NCI-H2196 (cell line): ENCODE measurements at regions not wholly inside any gene's neighbourhood (a gene's known extent, or its start where the extent isn't known, plus 50 kb on each side); places are given as distances from the start of the nearest gene placed in this dataset.

Experiments
- DNase-seq: peaks from one replicate; lab custom pipeline; 2025; ENCODE audit not compliant: unreplicated experiment; lab: John Stamatoyannopoulos, UW

GRCh38 chr12:42695490-42695995 is 106.0 kb upstream of the PRICKLE1 start:
- DNase-seq, result no peak

GRCh38 chr12:42692749-42693148 is 103.2 kb upstream of the PRICKLE1 start:
- no peak for DNase-seq

- peak; percentile 20 for DNase-seq
Measured at GRCh38 chr12:42691991-42692557, 102.5 kb upstream of the PRICKLE1 start.

GRCh38 chr12:42690264-42690663 is 100.7 kb upstream of the PRICKLE1 start:
- DNase-seq, result no peak

- no peak for DNase-seq
Measured at GRCh38 chr12:42689699-42690098, 100.2 kb upstream of the PRICKLE1 start.

GRCh38 chr12:42686514-42687172 is 97.1 kb upstream of the PRICKLE1 start:
- DNase-seq, result no peak

- no peak for DNase-seq
Measured at GRCh38 chr12:42684802-42685071, 95.2 kb upstream of the PRICKLE1 start.

- DNase-seq, result no peak
Measured at GRCh38 chr12:42683933-42684801, 94.6 kb upstream of the PRICKLE1 start.

- no peak for DNase-seq
Measured at GRCh38 chr12:42683266-42683665, 93.7 kb upstream of the PRICKLE1 start.

- DNase-seq, result no peak
Measured at GRCh38 chr12:42679466-42679865, 89.9 kb upstream of the PRICKLE1 start.

- DNase-seq, result no peak
Measured at GRCh38 chr12:42677461-42677860, 87.9 kb upstream of the PRICKLE1 start.

GRCh38 chr12:42673535-42673934 is 84.0 kb upstream of the PRICKLE1 start:
- DNase-seq, result no peak

- no peak for DNase-seq
Measured at GRCh38 chr12:42670719-42671118, 81.2 kb upstream of the PRICKLE1 start.

- DNase-seq, result no peak
Measured at GRCh38 chr12:42669553-42669952, 80.0 kb upstream of the PRICKLE1 start.

- DNase-seq, result no peak
Measured at GRCh38 chr12:42666671-42667243, 77.2 kb upstream of the PRICKLE1 start.

- DNase-seq, result no peak
Measured at GRCh38 chr12:42663621-42664020, 74.1 kb upstream of the PRICKLE1 start.

- no peak for DNase-seq
Measured at GRCh38 chr12:42660968-42661937, 71.7 kb upstream of the PRICKLE1 start.

- no peak for DNase-seq
Measured at GRCh38 chr12:42660117-42660516, 70.6 kb upstream of the PRICKLE1 start.

GRCh38 chr12:42652048-42652447 is 62.5 kb upstream of the PRICKLE1 start:
- DNase-seq, result no peak

- DNase-seq, result no peak
Measured at GRCh38 chr12:42648061-42648460, 58.5 kb upstream of the PRICKLE1 start.
